Dermis microvascular lymphatic vessel endothelial cell (primary cell): ENCODE measurements at regions not wholly inside any gene's neighbourhood (a gene's known extent, or its start where the extent isn't known, plus 50 kb on each side); places are given as distances from the start of the nearest gene placed in this dataset.
"Not testable (repeated sequence)": the region's sequence is repeated elsewhere in the genome, so short reads cannot be mapped to it uniquely, and the experiment has no call there.

Experiments
- DNase-seq, 2 donors: peaks; one replicate each; pipeline versions ENCODE4 v3.0.0 to v3.0.0-alpha.2; 2010; ENCODE audit warnings: low read depth in 2 of 2

DNA sequence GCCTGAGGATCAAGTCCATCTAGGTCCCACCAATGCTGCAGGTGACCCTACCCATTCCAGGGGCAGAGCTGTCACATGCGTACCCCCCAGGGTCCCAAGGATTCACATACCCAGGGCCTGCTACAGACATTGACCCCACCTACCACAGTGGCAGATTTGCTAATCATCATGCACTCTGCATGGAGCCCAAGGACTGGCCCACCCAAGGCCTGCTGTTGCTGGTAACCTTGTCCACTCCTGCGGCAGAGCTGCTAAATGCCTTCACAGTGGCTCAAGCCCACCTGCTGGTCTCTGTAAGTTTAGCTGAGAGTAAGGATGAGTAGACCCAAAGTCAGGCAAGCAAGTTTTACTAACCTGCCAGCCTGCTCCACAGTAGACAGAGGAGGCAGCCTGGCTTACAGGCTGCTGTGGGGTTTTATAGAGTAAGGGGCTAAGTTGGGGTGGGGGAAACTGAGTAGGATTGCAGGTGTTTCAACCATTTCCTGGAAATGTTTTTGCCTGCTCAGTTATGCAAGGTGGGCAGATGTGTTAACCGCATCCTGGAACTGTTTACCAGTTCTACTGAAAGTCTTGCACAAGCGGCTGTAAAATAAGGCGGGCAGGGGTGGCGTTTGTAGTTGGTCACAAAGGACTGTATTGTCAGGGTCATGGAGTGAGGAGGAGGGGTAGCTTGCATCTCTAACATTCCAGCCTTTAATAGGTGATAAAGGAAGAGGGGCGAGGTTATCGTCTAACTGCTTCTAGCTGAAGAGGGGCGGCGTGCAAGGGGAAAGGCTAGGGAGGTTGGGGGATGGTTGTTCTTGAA is 2163.5 kb upstream of the WWC1 start:
- DNase-seq = no peak

DNA sequence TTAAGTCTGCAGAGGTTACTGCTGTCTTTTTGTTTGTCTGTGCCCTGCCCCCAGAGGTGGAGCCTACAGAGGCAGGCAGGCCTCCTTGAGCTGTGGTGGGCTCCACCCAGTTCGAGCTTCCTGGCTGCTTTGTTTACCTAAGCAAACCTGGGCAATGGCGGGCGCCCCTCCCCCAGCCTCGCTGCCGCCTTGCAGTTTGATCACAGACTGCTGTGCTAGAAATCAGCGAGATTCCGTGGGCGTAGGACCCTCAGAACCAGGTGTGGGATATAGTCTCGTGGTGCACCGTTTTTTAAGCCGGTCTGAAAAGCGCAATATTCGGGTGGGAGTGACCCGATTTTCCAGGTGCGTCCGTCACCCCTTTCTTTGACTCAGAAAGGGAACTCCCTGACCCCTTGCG is 2146.3 kb upstream of the WWC1 start:
- DNase-seq = not testable (repeated sequence)

DNA sequence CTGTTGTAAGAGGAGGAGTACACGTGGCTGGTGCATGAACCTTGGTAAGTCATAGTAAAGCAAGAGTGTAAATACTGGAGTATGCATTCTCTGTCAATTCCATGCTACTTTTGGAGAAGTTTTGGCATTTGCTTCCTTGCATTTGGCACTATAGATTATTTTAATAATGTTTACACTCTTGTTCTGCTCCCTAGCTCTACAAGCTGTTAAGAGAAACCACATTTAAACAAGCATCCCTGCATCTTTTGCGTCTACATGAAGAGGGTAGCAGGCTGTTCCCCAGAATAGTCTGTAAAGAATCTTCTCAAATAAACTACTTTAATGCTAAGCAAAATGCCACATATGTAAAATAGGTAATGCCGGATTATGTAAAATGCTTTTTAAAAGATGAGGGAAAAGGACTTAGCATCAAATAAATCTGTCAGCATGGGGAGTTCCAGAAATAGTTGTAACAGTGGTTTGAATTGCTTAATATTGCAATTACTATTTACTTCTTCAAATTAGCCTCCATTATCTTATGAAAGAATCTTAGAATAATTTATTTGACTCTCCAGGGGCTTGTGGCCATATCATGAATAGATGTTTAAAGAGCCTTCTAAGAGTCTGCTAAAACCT is 2127.3 kb upstream of the WWC1 start:
- DNase-seq = no peak

DNA sequence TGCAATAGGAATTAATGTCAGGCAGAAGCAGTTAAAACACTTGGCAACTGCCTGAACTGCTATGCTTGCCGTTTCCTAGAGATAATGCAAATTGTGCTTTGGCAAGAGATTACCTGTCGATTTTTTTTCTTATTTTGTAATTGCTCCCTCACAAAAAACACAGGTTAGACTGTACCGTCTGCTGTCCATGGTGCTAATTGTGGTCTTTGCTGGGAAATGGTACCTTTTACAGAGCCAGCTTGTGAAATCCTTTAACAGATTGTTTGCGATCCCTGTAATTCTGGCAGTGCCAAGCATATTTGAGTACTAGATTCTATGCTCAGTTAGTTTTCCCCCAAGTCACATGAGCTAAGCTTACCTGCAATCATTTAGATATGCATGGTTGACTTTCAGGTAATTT is 2125.8 kb upstream of the WWC1 start:
- no peak for DNase-seq

DNA sequence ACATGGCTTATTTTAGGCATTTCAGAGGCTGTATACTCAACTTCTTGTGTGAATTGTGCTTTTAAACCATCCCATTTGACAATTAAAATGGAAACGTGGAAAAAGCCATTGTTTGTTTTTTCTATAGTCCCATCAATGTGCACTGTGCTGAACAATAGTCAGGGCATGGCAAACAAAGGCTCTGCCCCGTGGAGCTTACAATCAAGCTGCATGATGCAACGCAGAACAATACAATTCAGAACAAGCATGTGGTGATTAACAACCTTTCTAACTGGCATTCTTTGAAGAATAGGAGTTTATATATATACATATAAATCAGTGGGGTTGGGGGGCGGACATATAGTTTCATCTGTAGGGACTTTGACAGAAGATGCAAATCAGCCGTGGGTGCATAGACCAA is 2125.4 kb upstream of the WWC1 start:
- DNase-seq = no peak

DNA sequence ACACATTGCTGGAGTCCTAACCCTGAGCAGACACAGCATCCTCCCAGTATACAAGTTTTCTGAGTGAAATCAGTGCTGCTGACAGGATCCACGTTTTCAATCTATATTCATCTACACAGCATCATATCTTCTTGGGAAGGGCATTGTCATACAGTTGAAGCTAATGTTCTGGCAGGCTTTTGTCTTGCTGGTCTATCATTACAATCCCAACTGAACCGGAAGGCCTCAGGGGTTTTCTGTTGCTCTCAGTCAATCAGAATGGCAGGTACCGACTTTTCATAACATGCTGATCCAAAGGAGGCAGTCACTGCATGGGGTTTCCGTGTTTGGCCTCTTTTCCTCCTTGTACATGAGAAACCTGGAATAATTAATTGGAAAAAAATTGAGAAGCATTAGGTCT is 2118.8 kb upstream of the WWC1 start:
- DNase-seq = no peak

DNA sequence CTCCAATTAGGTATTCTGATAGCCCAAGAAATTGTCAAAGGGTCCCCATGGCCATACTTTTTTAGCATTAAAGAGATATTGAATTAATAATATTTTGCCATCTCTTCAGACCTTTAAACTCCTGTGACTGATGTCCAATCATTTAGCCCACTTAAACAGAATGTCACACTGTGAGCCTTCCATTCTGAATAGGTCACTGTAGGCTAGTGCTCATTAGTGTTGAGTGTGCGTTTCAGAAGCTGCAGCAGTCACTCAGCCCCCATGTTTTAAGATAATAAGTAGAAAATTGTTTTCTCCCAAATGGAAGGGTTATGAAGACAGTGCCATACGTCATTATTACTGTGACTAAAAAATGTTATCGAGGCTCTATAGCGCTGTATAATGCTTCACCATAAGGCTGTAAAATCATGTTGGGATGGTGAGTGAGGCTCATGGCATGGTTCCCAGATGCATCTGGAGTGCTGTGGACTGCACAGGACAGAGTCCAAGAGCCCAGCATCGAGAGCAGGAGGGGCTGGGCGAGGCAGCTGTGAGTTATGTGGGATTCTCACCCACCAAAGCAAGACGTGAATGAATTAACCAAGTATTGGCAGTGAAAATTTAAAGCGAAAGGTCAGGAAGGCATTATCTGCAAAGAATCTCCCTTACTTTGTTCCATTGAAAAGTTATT is 2112.9 kb upstream of the WWC1 start:
- no peak for DNase-seq

DNA sequence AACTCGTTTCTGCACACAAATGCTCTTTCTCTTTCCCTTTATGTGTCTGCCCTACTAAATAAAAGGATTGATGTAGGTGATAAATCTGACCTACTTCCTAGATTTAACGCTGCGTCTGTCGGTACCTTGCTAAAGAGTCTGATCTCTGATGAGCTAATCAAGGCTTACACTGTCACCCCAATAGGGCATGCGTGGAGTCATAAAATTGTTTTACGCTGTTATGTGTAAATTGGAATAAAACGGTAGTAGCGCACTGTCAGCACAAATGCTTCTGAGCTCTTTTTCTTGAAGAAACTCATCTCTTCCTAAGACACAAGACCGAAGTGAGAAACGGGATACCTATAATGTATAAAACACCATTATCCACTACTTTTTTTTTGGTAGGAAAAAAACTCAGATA is 2106.3 kb upstream of the WWC1 start:
- no peak for DNase-seq

DNA sequence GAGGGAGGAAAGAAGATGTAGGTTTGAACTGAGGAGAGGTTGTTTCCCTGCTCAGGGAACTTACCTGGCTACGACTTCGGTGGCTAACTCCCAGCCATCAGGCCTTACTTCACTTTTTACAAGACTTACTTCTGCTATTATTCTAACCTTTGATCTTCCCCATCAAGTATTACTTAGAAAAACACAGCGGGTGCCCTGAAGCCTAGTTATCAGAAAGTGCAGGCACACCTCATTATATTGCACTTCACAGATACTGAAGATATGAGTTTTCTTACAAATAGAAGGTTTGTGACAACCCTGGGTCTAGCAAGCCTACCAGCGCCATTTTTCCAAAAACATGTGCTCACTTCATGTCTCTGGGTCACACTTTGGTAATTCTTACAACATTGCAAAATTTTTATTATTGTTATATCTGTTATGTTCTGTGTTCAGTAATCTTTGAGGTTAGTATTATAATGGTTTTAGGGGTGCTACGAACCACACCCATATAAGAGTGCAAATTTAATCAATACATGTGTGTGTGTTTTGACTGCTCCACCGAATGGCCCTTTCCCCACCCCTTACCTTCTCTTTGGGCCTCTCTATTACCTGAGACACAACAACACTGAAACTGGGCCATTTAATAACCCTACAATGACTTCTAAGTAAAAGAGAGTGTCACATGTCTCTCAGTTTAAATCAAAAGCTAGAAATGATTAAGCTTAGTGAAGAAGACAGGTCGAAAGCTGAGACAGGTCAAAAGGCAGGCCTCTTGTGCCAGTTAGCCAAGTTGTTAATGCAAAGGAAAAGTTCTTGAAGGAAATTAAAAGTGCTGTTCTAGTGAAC is 2102.7 kb upstream of the WWC1 start:
- DNase-seq = no peak

DNA sequence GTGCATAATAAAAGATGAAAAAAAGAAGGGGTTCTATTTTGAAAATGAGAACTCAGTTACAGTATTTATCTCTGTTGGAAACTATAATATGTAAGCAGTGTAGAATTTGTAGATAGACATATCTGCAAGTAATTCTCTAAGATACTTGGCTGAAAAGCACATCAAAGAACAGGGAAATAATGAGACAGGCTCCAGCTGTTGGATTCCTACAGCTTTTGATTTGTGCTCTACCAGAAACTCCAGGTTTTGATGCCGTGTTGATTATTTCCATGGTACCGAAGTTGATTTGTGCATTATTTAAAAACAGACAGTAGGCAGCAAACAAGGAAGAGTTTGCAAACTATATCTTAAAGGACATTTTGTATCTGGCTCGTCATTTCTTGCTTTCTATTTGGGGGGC is 2098.7 kb upstream of the WWC1 start:
- DNase-seq = no peak

DNA sequence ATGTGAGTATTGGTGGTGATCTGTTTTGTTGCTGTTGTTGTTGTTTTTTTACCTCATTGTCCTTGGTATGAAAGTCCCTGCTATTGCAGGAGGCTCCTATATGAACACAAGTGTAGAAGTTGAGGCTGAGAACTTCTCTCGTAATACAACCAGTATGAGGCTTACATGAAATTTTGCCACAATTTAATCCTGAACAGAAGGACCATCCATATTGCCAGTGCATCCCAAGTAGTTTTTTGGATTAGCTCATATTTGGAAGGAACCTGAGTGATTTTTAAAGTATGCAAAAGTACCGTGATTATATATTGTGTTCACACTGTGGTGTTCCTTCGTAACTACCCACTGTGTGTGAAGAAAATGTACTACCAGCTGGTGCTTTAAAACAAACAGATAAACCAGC is 2095.5 kb upstream of the WWC1 start:
- DNase-seq = no peak

DNA sequence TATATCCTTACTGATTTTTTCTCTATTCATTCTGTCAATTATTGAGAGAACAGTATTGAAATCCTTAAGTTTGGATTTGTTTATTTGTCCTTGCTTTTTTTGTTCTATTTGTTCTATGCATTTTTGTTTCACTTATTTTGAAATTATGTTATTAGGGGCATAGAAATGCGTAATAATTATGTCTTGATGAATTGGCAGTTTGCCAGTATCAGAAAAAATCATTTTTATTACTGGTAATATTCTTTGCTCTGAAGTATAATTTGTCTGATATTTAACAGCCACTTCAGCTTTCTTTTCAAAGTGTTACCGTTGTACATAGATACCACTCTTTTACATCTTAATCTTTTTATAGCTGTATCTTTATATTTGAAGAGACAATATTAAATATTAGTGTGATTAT is 2090.9 kb upstream of the WWC1 start:
- DNase-seq = no peak

DNA sequence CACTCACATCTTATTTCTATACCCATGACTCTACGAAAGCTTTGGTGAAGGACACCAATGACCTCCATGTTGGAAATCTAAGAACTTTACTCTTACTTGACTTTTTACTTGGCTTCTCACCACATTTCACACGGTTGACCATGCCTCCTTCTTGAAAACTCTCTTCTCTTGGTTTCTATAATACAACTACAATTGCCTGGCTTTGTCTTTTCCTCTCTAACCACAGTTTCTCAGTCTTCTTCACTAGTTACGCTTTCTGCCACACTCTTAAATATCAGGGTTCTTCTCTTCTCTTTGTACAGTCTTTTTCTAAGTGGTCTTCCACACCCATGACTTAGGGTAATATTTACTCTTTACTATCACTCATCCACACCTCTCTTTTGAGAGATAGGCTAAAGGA is 2079.8 kb upstream of the WWC1 start:
- no peak for DNase-seq

DNA sequence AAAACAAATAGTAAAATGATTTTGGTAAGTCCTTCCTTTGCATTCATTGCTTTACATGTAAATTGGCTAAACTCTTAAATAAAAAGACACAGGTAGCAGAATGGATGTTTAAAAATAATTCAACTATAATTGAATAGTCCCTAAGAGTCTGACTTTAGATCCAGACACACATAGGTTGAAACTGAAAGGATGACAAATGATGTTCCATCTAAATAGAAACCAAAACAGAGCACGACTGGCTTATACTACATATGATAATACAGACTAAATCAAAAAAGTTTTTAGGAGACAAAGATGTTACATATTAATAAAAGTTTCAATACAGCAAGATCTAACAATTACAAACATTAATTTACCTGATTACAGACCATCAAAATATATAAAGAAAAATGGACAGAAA is 2055.1 kb upstream of the WWC1 start:
- DNase-seq = no peak

DNA sequence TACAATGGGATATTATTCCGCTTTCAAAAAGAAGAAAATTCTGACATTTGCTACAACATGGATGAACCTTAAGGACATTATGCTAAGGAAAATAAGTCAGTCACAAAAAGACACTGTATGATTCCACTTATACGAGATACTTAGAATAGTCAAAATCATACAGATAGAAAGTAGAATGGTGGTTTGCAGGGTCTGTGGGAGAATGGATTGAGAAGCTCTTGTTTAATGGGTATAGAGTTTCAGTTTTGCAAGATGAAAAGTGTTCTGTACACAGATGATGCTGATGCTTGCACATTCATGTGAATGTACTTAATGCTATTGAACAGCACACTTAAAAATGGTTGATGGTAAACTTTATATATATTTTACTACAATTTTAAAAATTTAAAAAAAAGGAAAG is 2050.7 kb upstream of the WWC1 start:
- DNase-seq = no peak

DNA sequence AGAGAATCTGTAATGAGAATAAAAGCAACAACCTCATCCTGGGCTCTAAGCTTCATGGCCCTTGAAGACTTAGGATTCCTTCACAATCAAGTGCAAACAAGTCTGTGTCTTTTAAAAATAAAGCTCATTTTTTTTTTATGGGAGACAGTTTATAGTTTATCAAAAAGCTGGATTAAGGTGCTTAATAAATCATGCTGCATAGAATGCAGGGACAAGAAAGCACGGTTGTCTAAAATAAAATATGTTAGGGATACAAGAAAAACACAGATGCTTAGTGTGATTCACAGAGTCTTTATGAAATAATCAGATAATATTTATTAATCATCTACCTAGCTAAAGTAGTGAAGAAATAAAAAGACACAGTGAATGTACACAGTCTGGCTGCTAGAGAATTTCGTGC is 2045.9 kb upstream of the WWC1 start:
- no peak for DNase-seq

DNA sequence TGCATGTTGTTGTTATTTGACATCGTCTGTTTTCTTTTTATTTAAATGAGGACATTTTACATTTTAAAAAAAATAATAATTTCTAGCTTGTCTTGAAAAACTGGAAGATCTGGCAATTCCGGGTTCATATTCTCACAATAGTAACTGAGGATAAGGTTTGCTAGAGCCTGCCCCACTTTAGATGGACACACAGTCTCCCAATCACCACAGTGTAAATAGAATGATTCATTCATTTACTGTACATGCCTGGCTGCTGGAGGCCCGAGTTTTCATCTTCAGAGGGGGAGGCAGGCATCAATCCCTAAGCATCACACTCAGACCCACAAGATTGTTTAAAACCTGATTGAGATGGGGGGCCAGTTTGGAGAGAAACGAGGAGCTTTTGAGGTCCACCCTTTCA is 2039.7 kb upstream of the WWC1 start:
- no peak for DNase-seq

DNA sequence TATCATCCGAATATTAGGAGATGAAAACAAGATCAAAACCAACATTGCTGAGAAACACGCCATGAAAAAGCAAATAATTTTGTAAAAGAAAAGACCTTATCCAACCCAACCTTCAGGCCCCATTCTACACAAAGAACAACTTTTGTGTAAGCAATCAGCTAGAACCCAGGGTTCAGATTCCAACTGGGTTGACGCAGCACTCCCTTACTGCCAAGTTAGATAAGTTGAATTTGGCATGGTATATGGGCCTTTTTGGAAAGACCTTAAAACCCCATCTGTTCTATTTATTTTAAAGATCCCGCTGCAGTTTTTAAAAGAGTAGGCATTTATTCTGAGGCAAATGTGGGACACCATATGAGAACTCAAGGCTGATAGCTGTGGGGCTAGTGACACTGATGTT is 2033.8 kb upstream of the WWC1 start:
- no peak for DNase-seq

DNA sequence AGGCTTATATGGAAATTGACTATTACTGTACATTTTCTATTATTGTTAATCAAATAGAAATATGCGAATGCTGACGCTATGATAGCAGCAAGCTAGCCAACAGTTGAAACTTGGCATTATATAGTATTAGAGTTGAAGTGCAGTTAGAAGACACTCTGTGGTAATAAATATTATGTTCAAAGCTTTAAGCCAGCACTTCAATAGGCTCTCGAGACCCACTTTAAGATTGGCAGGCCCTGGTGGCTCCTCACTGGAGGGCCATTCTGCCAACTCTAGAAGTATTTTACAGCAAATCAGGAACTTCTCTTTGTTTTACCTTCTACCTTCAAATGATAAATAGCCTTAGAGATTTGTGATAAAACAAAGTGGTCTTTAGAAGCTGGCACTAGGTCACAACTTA is 2029.0 kb upstream of the WWC1 start:
- no peak for DNase-seq

DNA sequence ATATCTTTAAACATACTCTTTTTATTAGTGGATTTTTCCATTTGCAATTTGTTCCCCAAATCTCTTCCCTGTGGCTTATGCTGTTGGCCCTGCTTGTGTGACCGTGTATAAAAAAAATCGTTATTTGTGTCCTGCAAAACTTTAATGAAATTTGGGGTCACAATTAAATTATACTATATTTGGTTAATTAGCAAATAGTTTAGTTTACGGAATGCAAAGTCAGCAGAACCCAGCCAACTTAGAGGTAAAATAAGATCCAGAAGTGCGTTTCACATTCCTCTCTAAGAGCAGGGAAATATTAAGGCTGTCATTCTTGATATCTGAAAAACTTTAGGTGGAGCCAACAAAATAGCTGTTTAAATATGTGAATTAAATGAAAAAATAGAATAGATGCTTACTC is 2023.5 kb upstream of the WWC1 start:
- no peak for DNase-seq

DNA sequence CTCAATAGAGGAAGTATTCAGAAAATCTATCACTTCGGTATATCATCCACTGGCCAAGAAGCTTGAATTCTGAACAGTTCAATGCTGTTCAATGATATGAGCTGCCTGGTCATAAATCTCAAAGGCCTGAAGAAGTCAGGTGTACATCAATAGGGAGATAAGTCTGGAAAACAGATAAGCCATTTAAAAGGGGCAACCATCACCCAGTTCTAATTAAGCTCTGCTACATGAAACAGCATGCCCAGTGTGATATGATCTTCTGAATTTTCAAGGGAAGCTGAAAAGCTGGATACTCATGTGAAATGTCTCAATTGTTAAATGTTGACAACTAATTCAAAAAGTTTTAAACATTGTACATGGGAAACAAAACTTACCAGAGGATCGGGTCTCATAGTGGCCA is 2020.7 kb upstream of the WWC1 start:
- DNase-seq = no peak

DNA sequence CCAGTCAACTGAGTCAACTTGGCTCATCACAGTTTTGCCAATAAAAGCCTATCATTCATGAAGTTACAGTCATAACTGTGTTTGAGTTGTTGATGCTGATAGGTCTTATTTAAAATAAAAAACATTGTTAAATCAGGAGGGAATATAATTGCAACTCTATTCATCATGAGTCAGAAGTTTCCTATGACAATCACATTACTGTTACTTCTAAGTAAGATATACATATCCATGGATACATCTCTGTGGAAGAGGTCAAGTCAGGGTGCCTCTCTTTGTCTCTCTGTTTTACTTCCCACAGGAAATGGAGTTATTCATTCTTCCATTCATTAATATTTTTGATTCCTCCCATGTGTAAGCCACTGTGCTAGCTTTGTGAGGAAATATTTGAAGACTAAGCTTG is 2015.4 kb upstream of the WWC1 start:
- DNase-seq = no peak
